A673 (cell line): ENCODE measurements at regions not wholly inside any gene's neighbourhood (a gene's known extent, or its start where the extent isn't known, plus 50 kb on each side); places are given as distances from the start of the nearest gene placed in this dataset.

ENCODE experiments used
- CTCF ChIP-seq: fragments of 300-800, 200-600 bp; sonication (generic); conservative IDR thresholded peaks from 2 replicates; pipeline ENCODE4 v1.5.1; 2017; ENCODE audit warnings: low read depth, mild to moderate bottlenecking, antibody characterized with exemption, low read length, moderate library complexity, mixed read lengths
- EZH2 ChIP-seq: fragments of 200-600 bp; sonication (generic); IDR thresholded peaks from 2 replicates; pipeline ENCODE4 v1.6.1; 2017; ENCODE audit warnings: borderline replicate concordance, low read depth, mild to moderate bottlenecking, mixed read lengths, antibody characterized with exemption, low read length; ENCODE audit not compliant: poor library complexity, severe bottlenecking

GRCh38 chr2:230640540-230641011 lies 72.1 kb upstream of the CAB39 start:
- TF ChIP-seq CTCF, result no peak
- TF ChIP-seq EZH2, result no peak
